ENCODE measurements at regions not wholly inside any gene's neighbourhood (a gene's known extent, or its start where the extent isn't known, plus 50 kb on each side); places are given as distances from the start of the nearest gene placed in this dataset.

DNA sequence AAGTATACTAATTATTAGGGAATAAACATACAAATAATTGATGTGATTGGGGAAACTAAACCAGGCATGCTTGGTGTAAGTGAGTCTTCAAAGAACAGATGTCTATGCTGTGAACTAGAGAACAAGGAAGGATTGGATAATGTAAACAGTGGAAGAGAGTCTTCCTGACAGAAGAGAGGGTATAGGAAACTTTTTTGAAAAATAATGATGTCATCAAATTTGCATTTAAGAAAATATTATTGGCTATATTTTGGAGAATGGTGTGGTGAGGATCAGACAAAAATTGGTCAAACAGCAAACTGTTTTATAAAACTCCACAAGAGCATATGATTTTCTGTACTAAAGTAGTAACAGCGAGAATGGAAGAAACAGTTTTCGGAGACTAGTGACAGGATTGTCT, 537.7 kb downstream of the TRAM1L1 start:
- TF ChIP-seq TAF1 (IDR thresholded peaks at IDR 0.05; ENCODE audit: borderline replicate concordance, low read depth, low read length) (no peak), POLR2A (IDR thresholded peaks at IDR 0.05; ENCODE audit: low read depth, low read length) (no peak), POLR2AphosphoS5 (IDR thresholded peaks at IDR 0.05; ENCODE audit: low read depth, low read length) (no peak)
